DMS 273 (cell line): ENCODE measurements at regions not wholly inside any gene's neighbourhood (a gene's known extent, or its start where the extent isn't known, plus 50 kb on each side); places are given as distances from the start of the nearest gene placed in this dataset.

Experiments used
- DNase-seq: peaks from one replicate; lab custom pipeline; 2025; ENCODE audit not compliant: unreplicated experiment; lab: John Stamatoyannopoulos, UW

GRCh38 chr18:26621161-26622026 is 73.0 kb upstream of the KCTD1 start:
- DNase-seq, result peak; percentile 15

GRCh38 chr18:26619350-26619749 is 71.0 kb upstream of the KCTD1 start:
- DNase-seq, result no peak

- DNase-seq, result no peak
Observed at GRCh38 chr18:26618135-26618534, 69.8 kb upstream of the KCTD1 start.

- DNase-seq, result no peak
Observed at GRCh38 chr18:26617151-26617554, 68.8 kb upstream of the KCTD1 start.

GRCh38 chr18:26614374-26614773 is 66.0 kb upstream of the KCTD1 start:
- no peak for DNase-seq
